Lower lobe of right lung (tissue), 2 donors: ENCODE measurements at regions not wholly inside any gene's neighbourhood (a gene's known extent, or its start where the extent isn't known, plus 50 kb on each side); places are given as distances from the start of the nearest gene placed in this dataset.

Experiments
- ATAC-seq, 2 donors: fragments of 200-7000 bp; cut with Tn5 transposase; one replicate each; pipeline ENCODE4 v1.9.1; 2020 to 2022; ENCODE audit warnings: mild to moderate bottlenecking in 2 of 2, moderate library complexity in 2 of 2
- DNase-seq: peaks from one replicate; pipeline ENCODE4 v3.0.0-alpha.2; 2020
- H3K27ac ChIP-seq: fragments of 200-600 bp; one replicate; pipeline ENCODE4 v1.8.0; 2022
- H3K27me3 ChIP-seq: fragments of 200-600 bp; one replicate; pipeline ENCODE4 v1.8.0; 2022; ENCODE audit warnings: low read depth
- H3K36me3 ChIP-seq: fragments of 200-600 bp; one replicate; pipeline ENCODE4 v1.8.0; 2022; ENCODE audit warnings: mild to moderate bottlenecking
- H3K4me1 ChIP-seq: fragments of 200-600 bp; one replicate; pipeline ENCODE4 v1.8.0; 2022
- H3K4me3 ChIP-seq: fragments of 200-600 bp; one replicate; pipeline ENCODE4 v1.8.0; 2022; ENCODE audit warnings: mild to moderate bottlenecking
- H3K9me3 ChIP-seq: fragments of 200-600 bp; one replicate; pipeline ENCODE4 v1.8.0; 2022
- intact Hi-C: fragments of 100-400 bp; cut with DNase I; formaldehyde crosslinking; loops from one replicate; pipeline ENCODE4 v1.11.0; 2022
- TF ChIP-seq, protein P1 (sequence below): fragments of 200-600 bp; IDR thresholded peaks from one replicate; pipeline ENCODE4 v1.8.0; 2022; ENCODE audit warnings: antibody characterized with exemption, mild to moderate bottlenecking
- donor health status: DM: no; HTN: yes; CAD: no; lungs with severe emphysema.

DNA sequence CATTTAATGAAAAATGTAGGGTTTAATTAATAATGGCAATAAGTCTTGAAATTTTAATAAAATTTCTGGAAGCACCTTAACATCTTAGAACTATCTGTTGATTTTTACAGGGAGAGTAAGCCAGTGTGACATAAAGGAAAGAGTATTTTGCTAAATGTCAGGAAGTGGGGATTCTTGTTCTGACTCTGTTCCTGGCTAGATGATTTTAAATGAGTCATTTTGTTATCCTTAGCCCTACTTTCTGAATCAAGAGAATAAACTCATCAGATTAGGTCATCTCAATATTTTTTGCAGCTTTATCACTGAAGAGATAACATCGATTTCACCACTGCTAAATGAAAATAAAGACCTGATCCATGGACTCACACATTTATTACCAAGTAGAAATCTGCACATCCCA is 377.5 kb upstream of the CYRIA start:
- TF ChIP-seq, protein P1, sequence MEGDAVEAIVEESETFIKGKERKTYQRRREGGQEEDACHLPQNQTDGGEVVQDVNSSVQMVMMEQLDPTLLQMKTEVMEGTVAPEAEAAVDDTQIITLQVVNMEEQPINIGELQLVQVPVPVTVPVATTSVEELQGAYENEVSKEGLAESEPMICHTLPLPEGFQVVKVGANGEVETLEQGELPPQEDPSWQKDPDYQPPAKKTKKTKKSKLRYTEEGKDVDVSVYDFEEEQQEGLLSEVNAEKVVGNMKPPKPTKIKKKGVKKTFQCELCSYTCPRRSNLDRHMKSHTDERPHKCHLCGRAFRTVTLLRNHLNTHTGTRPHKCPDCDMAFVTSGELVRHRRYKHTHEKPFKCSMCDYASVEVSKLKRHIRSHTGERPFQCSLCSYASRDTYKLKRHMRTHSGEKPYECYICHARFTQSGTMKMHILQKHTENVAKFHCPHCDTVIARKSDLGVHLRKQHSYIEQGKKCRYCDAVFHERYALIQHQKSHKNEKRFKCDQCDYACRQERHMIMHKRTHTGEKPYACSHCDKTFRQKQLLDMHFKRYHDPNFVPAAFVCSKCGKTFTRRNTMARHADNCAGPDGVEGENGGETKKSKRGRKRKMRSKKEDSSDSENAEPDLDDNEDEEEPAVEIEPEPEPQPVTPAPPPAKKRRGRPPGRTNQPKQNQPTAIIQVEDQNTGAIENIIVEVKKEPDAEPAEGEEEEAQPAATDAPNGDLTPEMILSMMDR: no peak
- intact Hi-C loops: no loop called here
- no peaks in the 10 kb centered on the region for H3K4me1 ChIP-seq
- no peak overlapping the region for H3K4me3 ChIP-seq
- no peaks in the 10 kb centered on the region for H3K36me3 ChIP-seq
- H3K27ac ChIP-seq: no peak overlapping the region
- DNase-seq: no peak
- H3K27me3 ChIP-seq: no peaks in the 10 kb centered on the region
- no peak for ATAC-seq
- no peaks in the 10 kb centered on the region for H3K9me3 ChIP-seq

GRCh38 chr2:17036361-17036760 is 370.7 kb upstream of the CYRIA start:
- DNase-seq (no peak), ATAC-seq (no peak)
- Histone ChIP-seq H3K36me3 (no peaks in the 10 kb centered on the region), H3K4me3 (no peak overlapping the region), H3K4me1 (no peaks in the 10 kb centered on the region), H3K9me3 (no peaks in the 10 kb centered on the region), H3K27ac (no peak overlapping the region), H3K27me3 (no peaks in the 10 kb centered on the region)
- TF ChIP-seq, protein P1: no peak
- intact Hi-C loops: no loop called here

DNA sequence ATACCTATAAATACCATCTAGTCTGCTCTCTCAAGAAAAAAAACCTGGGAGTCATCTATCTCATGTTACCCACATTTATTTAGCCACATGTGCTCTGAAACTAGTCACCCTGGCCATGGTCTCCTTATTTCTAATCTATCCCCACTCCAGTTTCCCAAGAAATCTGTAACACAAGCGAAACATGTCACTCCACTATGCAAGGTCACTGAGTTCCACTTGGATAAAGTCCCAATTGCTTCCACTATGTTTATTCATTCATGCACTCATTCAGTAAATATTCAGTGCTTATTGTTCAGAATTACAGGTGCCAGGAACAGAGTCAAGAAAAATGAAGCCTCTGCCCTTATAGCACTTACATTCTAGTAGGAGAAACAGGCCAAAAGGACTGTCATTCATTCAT is 369.4 kb upstream of the CYRIA start:
- Histone ChIP-seq H3K4me1 (no peaks in the 10 kb centered on the region), H3K4me3 (no peak overlapping the region), H3K27me3 (no peaks in the 10 kb centered on the region), H3K9me3 (no peaks in the 10 kb centered on the region), H3K36me3 (no peaks in the 10 kb centered on the region), H3K27ac (no peak overlapping the region)
- ATAC-seq (no peak), DNase-seq (no peak)
- TF ChIP-seq, protein P1: no peak
- intact Hi-C loops: no loop called here

GRCh38 chr2:17030047-17030446 is 364.4 kb upstream of the CYRIA start:
- ATAC-seq (no peak), DNase-seq (no peak)
- Histone ChIP-seq H3K27ac (no peak overlapping the region), H3K4me1 (no peaks in the 10 kb centered on the region), H3K9me3 (no peaks in the 10 kb centered on the region), H3K27me3 (no peaks in the 10 kb centered on the region), H3K36me3 (no peaks in the 10 kb centered on the region), H3K4me3 (no peak overlapping the region)
- TF ChIP-seq, protein P1: no peak
- intact Hi-C loops: no loop called here

GRCh38 chr2:17012297-17012696 is 346.7 kb upstream of the CYRIA start:
- Histone ChIP-seq H3K4me3 (no peak overlapping the region), H3K4me1 (no peaks in the 10 kb centered on the region), H3K27ac (no peak overlapping the region), H3K27me3 (no peaks in the 10 kb centered on the region), H3K36me3 (no peaks in the 10 kb centered on the region), H3K9me3 (no peaks in the 10 kb centered on the region)
- TF ChIP-seq, protein P1: no peak
- intact Hi-C loops: no loop called here
- ATAC-seq (no peak), DNase-seq (no peak)

GRCh38 chr2:17010104-17010503 is 344.5 kb upstream of the CYRIA start:
- intact Hi-C loops: no loop called here
- no peak overlapping the region for H3K27ac ChIP-seq
- H3K4me1 ChIP-seq: no peaks in the 10 kb centered on the region
- no peak overlapping the region for H3K4me3 ChIP-seq
- ATAC-seq (no peak), DNase-seq (no peak)
- H3K9me3 ChIP-seq: no peaks in the 10 kb centered on the region
- H3K36me3 ChIP-seq: no peaks in the 10 kb centered on the region
- H3K27me3 ChIP-seq: no peaks in the 10 kb centered on the region
- TF ChIP-seq, protein P1: no peak
